ENCODE measurements at regions not wholly inside any gene's neighbourhood (a gene's known extent, or its start where the extent isn't known, plus 50 kb on each side); places are given as distances from the start of the nearest gene placed in this dataset.

DNA sequence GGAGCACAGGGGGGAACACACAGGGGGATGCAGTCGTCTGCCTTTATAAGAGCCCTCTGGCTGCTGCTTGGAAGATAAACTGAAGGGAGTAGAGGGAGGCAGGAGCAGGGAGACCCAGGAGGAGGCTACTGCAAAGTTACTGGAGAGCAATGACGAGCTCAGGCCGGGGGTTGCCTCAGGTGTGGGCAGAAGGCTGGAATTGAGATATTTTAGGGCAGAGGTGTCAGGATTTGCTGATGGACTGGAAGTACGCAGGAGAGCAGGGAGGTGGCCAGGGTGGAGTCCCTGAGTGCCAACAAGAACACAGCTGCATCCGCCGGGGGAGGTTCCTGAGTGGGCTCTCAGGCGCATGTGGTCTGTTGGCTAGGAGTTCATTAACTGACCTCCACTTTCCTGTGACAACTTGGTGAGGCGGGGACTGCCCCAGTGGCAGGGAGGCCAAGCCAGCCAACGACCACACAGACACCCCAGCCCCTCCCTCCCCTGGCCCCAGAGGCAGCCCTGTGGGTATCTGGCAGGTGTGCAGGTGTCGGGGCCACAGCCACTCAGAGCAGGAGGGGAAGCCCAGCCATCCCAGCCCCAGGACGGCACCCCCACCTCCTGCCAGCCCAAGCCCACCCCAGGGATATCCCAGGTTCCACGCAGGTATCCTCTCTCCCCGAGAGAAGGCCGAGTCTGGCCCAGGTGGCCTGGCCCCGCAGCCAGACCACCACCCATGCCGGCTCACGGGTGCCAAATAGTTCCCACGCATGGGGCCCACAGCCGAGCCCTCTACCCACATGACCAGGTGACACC is 85.4 kb downstream of the NCOR2 start:
- TF ChIP-seq, protein P1, sequence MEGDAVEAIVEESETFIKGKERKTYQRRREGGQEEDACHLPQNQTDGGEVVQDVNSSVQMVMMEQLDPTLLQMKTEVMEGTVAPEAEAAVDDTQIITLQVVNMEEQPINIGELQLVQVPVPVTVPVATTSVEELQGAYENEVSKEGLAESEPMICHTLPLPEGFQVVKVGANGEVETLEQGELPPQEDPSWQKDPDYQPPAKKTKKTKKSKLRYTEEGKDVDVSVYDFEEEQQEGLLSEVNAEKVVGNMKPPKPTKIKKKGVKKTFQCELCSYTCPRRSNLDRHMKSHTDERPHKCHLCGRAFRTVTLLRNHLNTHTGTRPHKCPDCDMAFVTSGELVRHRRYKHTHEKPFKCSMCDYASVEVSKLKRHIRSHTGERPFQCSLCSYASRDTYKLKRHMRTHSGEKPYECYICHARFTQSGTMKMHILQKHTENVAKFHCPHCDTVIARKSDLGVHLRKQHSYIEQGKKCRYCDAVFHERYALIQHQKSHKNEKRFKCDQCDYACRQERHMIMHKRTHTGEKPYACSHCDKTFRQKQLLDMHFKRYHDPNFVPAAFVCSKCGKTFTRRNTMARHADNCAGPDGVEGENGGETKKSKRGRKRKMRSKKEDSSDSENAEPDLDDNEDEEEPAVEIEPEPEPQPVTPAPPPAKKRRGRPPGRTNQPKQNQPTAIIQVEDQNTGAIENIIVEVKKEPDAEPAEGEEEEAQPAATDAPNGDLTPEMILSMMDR (conservative IDR thresholded peaks at IDR 0.05) = no peak
- no peak for TF ChIP-seq ZFX (IDR thresholded peaks at IDR 0.05)

All from C4-2B (cell line).